Right renal pelvis (tissue), 4 donors: ENCODE measurements at regions not wholly inside any gene's neighbourhood (a gene's known extent, or its start where the extent isn't known, plus 50 kb on each side); places are given as distances from the start of the nearest gene placed in this dataset.
A peak's percentile ranks its signal among the peaks of the same experiment; 100 is the strongest.
"Not testable (repeated sequence)": the region's sequence is repeated elsewhere in the genome, so short reads cannot be mapped to it uniquely, and the experiment has no call there.

ENCODE experiments used
- DNase-seq, 4 donors: peaks; one replicate each; pipeline ENCODE4 v3.0.0-alpha.2; 2013; ENCODE audit warnings: low read depth in 4 of 4, low spot score in 3 of 4, missing footprints in 1 of 4

GRCh38 chrX:8027827-8028226, 100.6 kb upstream of the PNPLA4 start:
- no peak for DNase-seq

GRCh38 chrX:8025705-8026104, 98.5 kb upstream of the PNPLA4 start:
- DNase-seq: no peak

- no peak for DNase-seq
Measured at GRCh38 chrX:8018934-8019333, 91.7 kb upstream of the PNPLA4 start.

- DNase-seq: no peak
Measured at GRCh38 chrX:8010105-8010504, 82.9 kb upstream of the PNPLA4 start.

GRCh38 chrX:8005678-8006347, 78.6 kb upstream of the PNPLA4 start:
- DNase-seq: no peak

- no peak for DNase-seq
Measured at GRCh38 chrX:8003147-8003883, 76.1 kb upstream of the PNPLA4 start.

GRCh38 chrX:7996851-7997250, 69.6 kb upstream of the PNPLA4 start:
- no peak for DNase-seq

GRCh38 chrX:7996414-7996813, 69.2 kb upstream of the PNPLA4 start:
- peak in 1 of 4 donors; percentile 14 for DNase-seq

- DNase-seq: no peak
Measured at GRCh38 chrX:7993873-7994272, 66.7 kb upstream of the PNPLA4 start.

- not testable (repeated sequence) for DNase-seq
Measured at GRCh38 chrX:7988013-7988759, 61.0 kb upstream of the PNPLA4 start.

- DNase-seq: no peak
Measured at GRCh38 chrX:7987160-7988012, 60.2 kb upstream of the PNPLA4 start.

- DNase-seq: not testable (repeated sequence)
Measured at GRCh38 chrX:7986738-7987137, 59.5 kb upstream of the PNPLA4 start.

- DNase-seq: no peak
Measured at GRCh38 chrX:7985568-7985967, 58.4 kb upstream of the PNPLA4 start.

GRCh38 chrX:7983581-7983980, 56.4 kb upstream of the PNPLA4 start:
- DNase-seq: no peak
